ENCODE measurements at regions not wholly inside any gene's neighbourhood (a gene's known extent, or its start where the extent isn't known, plus 50 kb on each side); places are given as distances from the start of the nearest gene placed in this dataset.
"Not testable (repeated sequence)": the region's sequence is repeated elsewhere in the genome, so short reads cannot be mapped to it uniquely, and the experiment has no call there.

DNA sequence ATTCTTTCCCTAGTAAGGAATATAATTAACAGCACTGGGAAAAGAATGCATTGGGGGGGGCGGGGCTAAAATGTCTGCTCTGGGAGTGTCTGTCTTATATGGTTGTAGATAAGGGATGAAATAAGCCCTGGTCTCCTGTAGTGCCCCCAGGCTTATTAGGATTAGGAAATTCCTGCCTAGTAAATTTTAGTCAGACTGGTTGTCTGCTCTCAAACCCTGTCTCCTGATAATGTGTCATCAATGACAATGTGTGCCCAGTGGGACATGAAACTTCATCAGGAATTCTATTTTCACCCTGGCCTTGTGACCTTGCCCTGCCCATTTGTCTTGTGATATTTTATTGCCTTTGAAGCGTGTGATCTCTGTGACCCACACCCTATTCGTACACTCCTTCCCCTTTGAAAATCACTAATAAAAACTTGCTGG, 61.9 kb upstream of the UGT2B7 start:
- not testable (repeated sequence) for TF ChIP-seq ZNF766 (CRISPR knock-in tag; IDR thresholded peaks at IDR 0.05; ENCODE audit: borderline replicate concordance); ONECUT2 (CRISPR knock-in tag; IDR thresholded peaks at IDR 0.05); HDAC2 (CRISPR knock-in tag; IDR thresholded peaks at IDR 0.05)

All from HepG2 (cell line).